ENCODE measurements at regions not wholly inside any gene's neighbourhood (a gene's known extent, or its start where the extent isn't known, plus 50 kb on each side); places are given as distances from the start of the nearest gene placed in this dataset.

DNA sequence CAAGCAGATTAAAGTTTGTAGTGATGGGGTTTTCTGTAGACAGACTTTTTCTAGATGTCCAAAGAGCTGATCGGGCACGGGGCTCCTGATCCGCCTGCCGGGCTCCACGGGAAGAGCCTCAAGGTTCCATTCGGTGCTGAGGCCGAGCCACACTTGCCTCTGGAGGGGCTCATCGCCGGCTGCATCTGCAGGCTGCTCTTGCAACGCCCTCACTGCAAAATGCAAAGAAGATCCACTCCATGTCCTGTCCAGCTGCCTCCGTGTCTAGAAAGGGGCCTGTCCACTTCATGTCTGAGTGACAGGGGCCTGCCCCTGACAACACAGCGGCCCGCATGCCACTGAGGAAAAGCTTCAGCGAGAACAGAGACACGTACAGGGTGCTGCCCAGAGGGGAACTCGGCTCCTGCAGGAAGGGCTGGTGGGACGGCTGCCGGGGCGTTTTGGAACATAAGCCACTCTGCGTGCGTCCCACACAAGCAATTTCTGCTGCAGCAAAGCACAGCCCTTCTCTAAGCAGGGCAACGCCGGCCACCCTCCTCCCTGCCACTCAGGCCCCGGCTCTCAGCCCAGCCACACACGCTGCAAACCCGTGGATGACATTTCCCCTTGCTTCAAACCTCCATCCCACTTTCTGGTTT lies 53.6 kb upstream of the CTDP1 start:
- Histone ChIP-seq H4K20me1 (ENCODE audit: insufficient read depth) (no peaks in the 10 kb centered on the region), H3K27me3 (ENCODE audit: insufficient read depth, low read length) (peaks cover 5% of the 10 kb centered on the region; the same call in 1 of the 2 replicates), H3K36me3 (ENCODE audit: control insufficient read depth in 1 of 2, insufficient read depth in 2 of 2, low read length in 2 of 2) (no peaks in the 10 kb centered on the region), H3K79me2 (ENCODE audit: insufficient read depth, low read length) (no peaks in the 10 kb centered on the region), H3K9ac (ENCODE audit: low read length) (no peak overlapping the region), H3K4me2 (ENCODE audit: low read length) (no peak overlapping the region), H3K9me2 (ENCODE audit: insufficient read depth) (no peaks in the 10 kb centered on the region), H2AFZ (ENCODE audit: low read depth, low read length, poor library complexity, severe bottlenecking) (no peak overlapping the region), H3K4me3 (replicated peaks in 1 of 2; ENCODE audit: low read depth in 1 of 2, low read length in 2 of 2) (no peak overlapping the region), H3K4me1 (ENCODE audit: control insufficient read depth in 1 of 2, insufficient read depth in 2 of 2, low read length in 2 of 2) (no peaks in the 10 kb centered on the region), H3K9me3 (ENCODE audit: control insufficient read depth in 1 of 2, insufficient read depth in 1 of 2, low read depth in 1 of 2, low read length in 2 of 2) (no peaks in the 10 kb centered on the region), H3K27ac (ENCODE audit: low read depth, low read length) (no peak overlapping the region)
- TF ChIP-seq POLR2AphosphoS5 (IDR thresholded peaks at IDR 0.05; ENCODE audit: low read depth, low read length), result no peak
- TF ChIP-seq, protein P1, sequence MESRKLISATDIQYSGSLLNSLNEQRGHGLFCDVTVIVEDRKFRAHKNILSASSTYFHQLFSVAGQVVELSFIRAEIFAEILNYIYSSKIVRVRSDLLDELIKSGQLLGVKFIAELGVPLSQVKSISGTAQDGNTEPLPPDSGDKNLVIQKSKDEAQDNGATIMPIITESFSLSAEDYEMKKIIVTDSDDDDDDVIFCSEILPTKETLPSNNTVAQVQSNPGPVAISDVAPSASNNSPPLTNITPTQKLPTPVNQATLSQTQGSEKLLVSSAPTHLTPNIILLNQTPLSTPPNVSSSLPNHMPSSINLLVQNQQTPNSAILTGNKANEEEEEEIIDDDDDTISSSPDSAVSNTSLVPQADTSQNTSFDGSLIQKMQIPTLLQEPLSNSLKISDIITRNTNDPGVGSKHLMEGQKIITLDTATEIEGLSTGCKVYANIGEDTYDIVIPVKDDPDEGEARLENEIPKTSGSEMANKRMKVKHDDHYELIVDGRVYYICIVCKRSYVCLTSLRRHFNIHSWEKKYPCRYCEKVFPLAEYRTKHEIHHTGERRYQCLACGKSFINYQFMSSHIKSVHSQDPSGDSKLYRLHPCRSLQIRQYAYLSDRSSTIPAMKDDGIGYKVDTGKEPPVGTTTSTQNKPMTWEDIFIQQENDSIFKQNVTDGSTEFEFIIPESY (IDR thresholded peaks at IDR 0.05; ENCODE audit: extremely low read depth, insufficient replicate concordance, low read length), result no peak
- TF ChIP-seq SRF (IDR thresholded peaks at IDR 0.05; ENCODE audit: low read depth), result no peak
- no peak for TF ChIP-seq CTCF (IDR thresholded peaks at IDR 0.05 in 2 of 3, conservative IDR thresholded peaks at IDR 0.05 in 1 of 3; ENCODE audit: borderline replicate concordance in 1 of 3, insufficient read depth in 1 of 3, low read depth in 2 of 3, low read length in 2 of 3)
- no peak for TF ChIP-seq JUND (IDR thresholded peaks at IDR 0.05)
- TF ChIP-seq REST (IDR thresholded peaks at IDR 0.05; ENCODE audit: low read depth), result no peak
- TF ChIP-seq EGR1 (IDR thresholded peaks at IDR 0.05; ENCODE audit: low read depth), result no peak
- TF ChIP-seq CEBPB (IDR thresholded peaks at IDR 0.05; ENCODE audit: low read depth), result no peak
- TF ChIP-seq ZNF274 (IDR thresholded peaks at IDR 0.05; ENCODE audit: low read depth, low read length), result no peak
- no peak for TF ChIP-seq ZFX (IDR thresholded peaks at IDR 0.05)
- no peak for TF ChIP-seq RAD21 (IDR thresholded peaks at IDR 0.05; ENCODE audit: low read depth)
- TF ChIP-seq EZH2phosphoT487 (IDR thresholded peaks at IDR 0.05; ENCODE audit: borderline replicate concordance), result no peak
- TF ChIP-seq MAX (IDR thresholded peaks at IDR 0.05), result no peak
- no peak for TF ChIP-seq SIN3A (IDR thresholded peaks at IDR 0.05; ENCODE audit: low read depth)
- TF ChIP-seq EZH2 (IDR thresholded peaks at IDR 0.05), result no peak
- no peak for TF ChIP-seq TCF7L2 (IDR thresholded peaks at IDR 0.05; ENCODE audit: borderline replicate concordance, extremely low read depth, insufficient read depth, insufficient read length)
- ChIA-PET RAD21 (ENCODE audit: low non-redundant PET in 1 of 2, low total read pairs in 2 of 2, uncharacterized antibody in 2 of 2, unreplicated experiment in 2 of 2) (no interaction called here), POLR2A (no interaction called here), CTCF (no interaction called here)
- intact Hi-C loops (cut with micrococcal nuclease), result no loop called here
- no TSS peak for BruUV-seq (replicated peaks)
- ATAC-seq (no peak), DNase-seq (ENCODE audit: low read depth, low spot score) (no peak)
